ENCODE measurements at regions not wholly inside any gene's neighbourhood (a gene's known extent, or its start where the extent isn't known, plus 50 kb on each side); places are given as distances from the start of the nearest gene placed in this dataset.
"Not testable (repeated sequence)": the region's sequence is repeated elsewhere in the genome, so short reads cannot be mapped to it uniquely, and the experiment has no call there.

DNA sequence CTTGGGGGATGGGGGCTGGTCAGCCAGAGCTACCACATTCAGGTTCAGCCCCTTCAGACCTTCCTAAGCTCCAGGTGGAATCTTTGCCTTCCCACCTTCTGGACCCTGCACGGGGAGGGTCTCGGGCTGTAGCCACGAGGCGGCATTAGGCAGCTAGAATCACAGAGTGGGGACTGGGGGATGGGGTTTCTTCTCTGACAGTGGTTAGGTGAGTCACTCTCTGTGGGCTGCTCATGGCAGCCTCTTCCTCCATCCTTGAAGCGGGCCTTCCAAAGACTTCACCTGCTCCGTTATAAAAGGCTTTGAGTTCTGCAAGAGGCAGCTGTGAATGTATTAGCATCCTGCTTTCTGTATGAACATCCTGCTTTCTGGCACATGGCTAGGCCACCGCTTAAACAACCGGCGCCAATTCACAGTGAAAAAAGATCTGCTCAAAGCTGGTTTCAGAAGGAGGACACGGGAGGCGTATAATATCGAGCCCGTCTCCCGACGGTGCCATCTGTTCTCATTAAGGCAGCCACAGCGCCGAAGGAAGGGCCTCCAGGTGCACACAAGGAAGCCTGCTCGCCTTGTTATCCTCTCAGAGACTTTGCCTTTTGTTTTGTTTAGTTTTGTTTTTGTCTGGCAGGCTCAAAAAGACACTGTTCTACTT lies 74.3 kb upstream of the IGFBP7 start:
- H3K4me3 ChIP-seq (ENCODE audit: control insufficient read depth, low read depth, low read length): no peak overlapping the region
- no peak for DNase-seq (ENCODE audit: low read depth)
- TF ChIP-seq, protein P1, sequence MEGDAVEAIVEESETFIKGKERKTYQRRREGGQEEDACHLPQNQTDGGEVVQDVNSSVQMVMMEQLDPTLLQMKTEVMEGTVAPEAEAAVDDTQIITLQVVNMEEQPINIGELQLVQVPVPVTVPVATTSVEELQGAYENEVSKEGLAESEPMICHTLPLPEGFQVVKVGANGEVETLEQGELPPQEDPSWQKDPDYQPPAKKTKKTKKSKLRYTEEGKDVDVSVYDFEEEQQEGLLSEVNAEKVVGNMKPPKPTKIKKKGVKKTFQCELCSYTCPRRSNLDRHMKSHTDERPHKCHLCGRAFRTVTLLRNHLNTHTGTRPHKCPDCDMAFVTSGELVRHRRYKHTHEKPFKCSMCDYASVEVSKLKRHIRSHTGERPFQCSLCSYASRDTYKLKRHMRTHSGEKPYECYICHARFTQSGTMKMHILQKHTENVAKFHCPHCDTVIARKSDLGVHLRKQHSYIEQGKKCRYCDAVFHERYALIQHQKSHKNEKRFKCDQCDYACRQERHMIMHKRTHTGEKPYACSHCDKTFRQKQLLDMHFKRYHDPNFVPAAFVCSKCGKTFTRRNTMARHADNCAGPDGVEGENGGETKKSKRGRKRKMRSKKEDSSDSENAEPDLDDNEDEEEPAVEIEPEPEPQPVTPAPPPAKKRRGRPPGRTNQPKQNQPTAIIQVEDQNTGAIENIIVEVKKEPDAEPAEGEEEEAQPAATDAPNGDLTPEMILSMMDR (conservative IDR thresholded peaks at IDR 0.05; ENCODE audit: control insufficient read depth, insufficient read depth, low read depth, low read length): no peak

DNA sequence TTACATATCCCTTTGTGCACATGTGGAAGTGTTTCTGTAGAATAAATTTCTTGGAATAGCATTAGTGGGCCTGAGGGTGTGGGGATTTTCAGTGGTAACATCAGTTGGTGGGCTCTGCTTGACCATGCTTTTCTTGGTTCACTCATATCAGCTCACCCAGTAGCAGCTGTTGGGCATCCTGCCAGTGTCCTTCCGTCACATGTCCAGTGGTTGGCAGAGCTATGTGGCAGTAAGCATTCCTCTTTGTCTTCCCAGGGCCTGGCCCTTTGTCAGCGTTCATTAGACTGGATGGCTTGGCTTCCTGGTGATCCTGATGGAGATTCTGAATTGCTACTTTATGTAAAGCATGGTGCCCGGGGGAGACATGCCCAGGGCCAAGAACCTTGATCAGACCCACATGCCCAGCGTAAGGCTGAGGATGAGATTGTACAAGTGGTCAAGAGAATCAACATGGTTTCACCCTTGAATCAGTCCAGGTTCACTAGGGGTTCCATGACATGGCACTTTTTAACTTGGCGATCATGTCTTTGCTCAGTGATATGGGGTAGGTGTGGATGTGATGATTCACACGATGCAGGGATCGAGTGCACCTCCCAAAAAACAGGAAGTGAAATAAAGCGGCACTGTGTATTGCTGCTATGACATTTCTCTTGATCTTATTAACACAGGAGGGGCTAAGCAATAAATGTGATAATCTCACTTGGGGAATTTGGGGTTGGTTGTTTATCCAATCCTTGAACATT lies 72.1 kb upstream of the IGFBP7 start:
- no peak overlapping the region for H3K4me3 ChIP-seq (ENCODE audit: control insufficient read depth, low read depth, low read length)
- TF ChIP-seq, protein P1 (conservative IDR thresholded peaks at IDR 0.05; ENCODE audit: control insufficient read depth, insufficient read depth, low read depth, low read length): no peak
- DNase-seq (ENCODE audit: low read depth): no peak

DNA sequence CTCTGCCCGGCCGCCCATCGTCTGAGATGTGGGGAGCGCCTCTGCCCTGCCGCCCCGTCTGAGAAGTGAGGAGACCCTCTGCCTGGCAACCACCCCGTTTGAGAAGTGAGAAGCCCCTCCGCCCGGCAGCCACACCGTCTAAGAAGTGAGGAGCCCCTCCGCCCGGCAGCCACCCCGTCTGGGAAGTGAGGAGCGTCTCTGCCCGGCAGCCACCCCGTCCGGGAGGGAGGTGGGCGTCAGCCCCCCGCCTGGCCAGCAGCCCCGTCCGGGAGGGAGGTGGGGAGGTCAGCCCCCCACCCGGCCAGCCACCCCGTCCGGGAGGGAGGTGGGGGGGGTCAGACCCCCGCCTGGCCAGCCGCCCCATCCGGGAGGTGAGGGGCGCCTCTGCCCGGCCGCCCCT lies 63.0 kb upstream of the IGFBP7 start:
- DNase-seq (ENCODE audit: low read depth); H3K4me3 ChIP-seq (ENCODE audit: control insufficient read depth, low read depth, low read length): not testable (repeated sequence)

DNA sequence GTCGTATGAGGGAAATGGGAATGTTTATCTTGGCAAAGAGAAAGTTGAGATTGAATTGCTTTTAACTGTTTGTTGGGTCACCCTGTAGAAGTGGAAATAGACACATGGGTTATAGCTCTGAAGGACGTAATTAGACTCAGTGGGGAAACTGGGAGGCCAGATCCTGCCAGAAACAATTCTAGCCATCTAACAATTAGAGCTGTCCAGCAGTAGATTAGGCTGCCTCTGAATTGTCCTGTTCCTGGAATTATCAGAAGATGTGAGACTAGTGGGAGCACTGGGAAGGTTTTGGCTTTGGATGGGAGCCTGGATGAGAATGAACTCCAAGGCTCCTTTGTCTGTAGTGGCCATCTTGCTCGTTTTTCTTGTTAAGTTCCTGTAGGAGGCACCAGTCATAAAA lies 61.9 kb upstream of the IGFBP7 start:
- no peak for DNase-seq (ENCODE audit: low read depth)
- TF ChIP-seq, protein P1 (conservative IDR thresholded peaks at IDR 0.05; ENCODE audit: control insufficient read depth, insufficient read depth, low read depth, low read length): no peak
- no peak overlapping the region for H3K4me3 ChIP-seq (ENCODE audit: control insufficient read depth, low read depth, low read length)

DNA sequence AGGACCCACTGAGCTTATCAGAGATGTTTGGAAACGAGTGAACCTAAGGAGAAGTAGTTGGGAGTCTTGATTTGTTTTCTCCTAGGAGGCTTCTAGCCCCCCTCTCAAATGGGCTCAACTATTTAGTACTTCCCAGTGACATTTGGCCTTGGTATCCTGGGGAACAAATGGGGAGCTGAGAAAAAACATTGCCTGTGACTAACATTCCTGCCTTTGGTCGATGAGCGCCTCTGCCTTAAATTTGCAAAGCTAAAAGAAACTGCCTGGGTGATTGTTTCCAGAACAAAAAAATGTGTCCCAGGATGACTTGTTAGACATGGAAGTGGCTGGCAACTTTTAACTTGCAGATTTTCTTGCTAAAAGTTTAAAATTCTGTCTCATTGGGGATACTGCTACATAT lies 58.8 kb upstream of the IGFBP7 start:
- TF ChIP-seq, protein P1 (conservative IDR thresholded peaks at IDR 0.05; ENCODE audit: control insufficient read depth, insufficient read depth, low read depth, low read length): no peak
- no peak overlapping the region for H3K4me3 ChIP-seq (ENCODE audit: control insufficient read depth, low read depth, low read length)
- no peak for DNase-seq (ENCODE audit: low read depth)

DNA sequence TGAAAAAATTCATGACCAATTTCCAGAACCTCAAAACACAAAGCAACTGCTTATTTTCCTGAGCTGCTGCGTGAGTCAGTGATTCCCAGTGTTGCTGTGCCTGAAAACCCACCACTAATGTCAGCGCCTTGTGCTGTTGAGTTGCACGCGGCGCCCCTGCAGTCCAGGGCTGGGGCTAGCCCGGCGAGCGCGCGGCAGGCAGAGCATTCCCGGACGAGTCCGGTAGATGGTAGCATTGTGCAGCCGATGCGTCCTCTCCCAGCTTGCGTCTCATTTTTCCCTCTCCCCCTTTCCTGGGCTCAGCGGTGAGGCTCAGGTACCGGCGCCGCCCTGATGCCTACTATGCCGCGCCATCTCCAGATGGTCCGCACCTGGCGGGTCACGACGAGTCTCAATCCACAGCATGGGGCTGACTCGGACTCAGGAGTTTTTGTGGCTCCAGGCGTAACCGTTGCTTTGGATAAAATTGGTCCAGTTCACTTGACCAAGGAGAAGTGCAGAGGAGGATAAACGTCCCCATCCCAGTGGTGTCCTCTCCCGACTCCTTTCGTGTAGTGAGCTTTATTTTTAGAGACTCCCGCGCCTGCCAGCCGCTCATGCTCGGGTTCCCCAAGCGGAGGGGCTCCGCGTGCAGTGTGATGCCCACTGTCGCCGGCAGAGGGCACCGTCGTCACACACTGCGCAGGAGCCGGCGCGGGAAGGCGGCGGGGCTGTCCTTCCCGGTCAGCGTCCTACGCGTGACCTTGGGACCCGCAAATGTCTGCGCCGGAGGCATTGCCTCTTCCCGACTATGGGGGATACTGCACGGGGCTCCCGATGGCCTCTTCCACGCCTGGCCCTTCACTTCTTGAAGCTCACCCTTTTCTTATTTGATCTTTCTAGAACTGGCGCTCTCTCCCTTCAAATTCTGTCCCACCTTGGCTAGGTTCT lies 53.6 kb upstream of the IGFBP7 start:
- TF ChIP-seq, protein P1 (conservative IDR thresholded peaks at IDR 0.05; ENCODE audit: control insufficient read depth, insufficient read depth, low read depth, low read length): peak; percentile 76
- peak overlapping the region; percentile 60 for H3K4me3 ChIP-seq (ENCODE audit: control insufficient read depth, low read depth, low read length)
- DNase-seq (ENCODE audit: low read depth): peak; percentile 77
